ENCODE measurements at regions not wholly inside any gene's neighbourhood (a gene's known extent, or its start where the extent isn't known, plus 50 kb on each side); places are given as distances from the start of the nearest gene placed in this dataset.

GRCh38 chr11:43578346-43579170 lies 102.0 kb upstream of the HSD17B12 start:
- TF ChIP-seq POLR2AphosphoS5 (IDR thresholded peaks at IDR 0.05) (no peak), CTCF (IDR thresholded peaks at IDR 0.05 in 8 of 11, conservative IDR thresholded peaks at IDR 0.05 in 3 of 11) (no peak), POLR2A (IDR thresholded peaks at IDR 0.05) (no peak)

Measured in spleen (tissue), 7 donors.